Stimulated activated CD4-positive, alpha-beta T cell treated with anti-CD3 and anti-CD28 coated beads, Interleukin-4, amount 100 ng/mL, for 24 hours (primary cell): ENCODE measurements at regions not wholly inside any gene's neighbourhood (a gene's known extent, or its start where the extent isn't known, plus 50 kb on each side); places are given as distances from the start of the nearest gene placed in this dataset.
"Not testable (repeated sequence)": the region's sequence is repeated elsewhere in the genome, so short reads cannot be mapped to it uniquely, and the experiment has no call there.

ENCODE experiments used
- DNase-seq: peaks from one replicate; pipeline ENCODE4 v3.0.0-alpha.2; 2020

- DNase-seq = no peak
These were observed 128.6 kb upstream of the PTPRZ1 start for GRCh38 chr7:121744319-121744718.

GRCh38 chr7:121741896-121742295 lies 131.1 kb upstream of the PTPRZ1 start:
- DNase-seq = no peak

GRCh38 chr7:121739465-121739864 lies 133.5 kb upstream of the PTPRZ1 start:
- DNase-seq = no peak

- no peak for DNase-seq
These were observed 142.1 kb upstream of the PTPRZ1 start for GRCh38 chr7:121730869-121731268.

GRCh38 chr7:121714559-121715303 lies 158.2 kb upstream of the PTPRZ1 start:
- no peak for DNase-seq

- DNase-seq = not testable (repeated sequence)
These were observed 160.0 kb upstream of the PTPRZ1 start for GRCh38 chr7:121712961-121713360.

GRCh38 chr7:121697731-121698316 lies 175.1 kb upstream of the PTPRZ1 start:
- no peak for DNase-seq

- DNase-seq = no peak
These were observed 176.0 kb upstream of the PTPRZ1 start for GRCh38 chr7:121696954-121697353.

GRCh38 chr7:121689749-121690148 lies 183.2 kb upstream of the PTPRZ1 start:
- DNase-seq = no peak

- DNase-seq = no peak
These were observed 191.3 kb upstream of the PTPRZ1 start for GRCh38 chr7:121681700-121682099.

- DNase-seq = no peak
These were observed 196.8 kb upstream of the PTPRZ1 start for GRCh38 chr7:121676168-121676567.

- DNase-seq = not testable (repeated sequence)
These were observed 198.5 kb upstream of the PTPRZ1 start for GRCh38 chr7:121674455-121674854.

- DNase-seq = no peak
These were observed 203.8 kb upstream of the PTPRZ1 start for GRCh38 chr7:121669144-121669543.

GRCh38 chr7:121666306-121666705 lies 206.7 kb upstream of the PTPRZ1 start:
- DNase-seq = no peak

GRCh38 chr7:121643320-121643719 lies 229.6 kb upstream of the PTPRZ1 start:
- DNase-seq = no peak

GRCh38 chr7:121639705-121640104 lies 233.3 kb upstream of the PTPRZ1 start:
- DNase-seq = no peak

- DNase-seq = no peak
These were observed 234.7 kb upstream of the PTPRZ1 start for GRCh38 chr7:121638286-121638685.

GRCh38 chr7:121634356-121634755 lies 238.2 kb upstream of the FAM3C start:
- no peak for DNase-seq

- no peak for DNase-seq
These were observed 237.1 kb upstream of the FAM3C start for GRCh38 chr7:121633186-121633585.

GRCh38 chr7:121624958-121625357 lies 228.8 kb upstream of the FAM3C start:
- DNase-seq = no peak

- DNase-seq = no peak
These were observed 227.2 kb upstream of the FAM3C start for GRCh38 chr7:121623130-121623872.

GRCh38 chr7:121621937-121622336 lies 225.8 kb upstream of the FAM3C start:
- no peak for DNase-seq

GRCh38 chr7:121620953-121621606 lies 225.0 kb upstream of the FAM3C start:
- no peak for DNase-seq

GRCh38 chr7:121620206-121620605 lies 224.1 kb upstream of the FAM3C start:
- no peak for DNase-seq
